HG03025 (cell line): ENCODE measurements at regions not wholly inside any gene's neighbourhood (a gene's known extent, or its start where the extent isn't known, plus 50 kb on each side); places are given as distances from the start of the nearest gene placed in this dataset.

ENCODE experiments used
- ATAC-seq: cut with Tn5 transposase; IDR thresholded peaks from one replicate; pipeline ENCODE4 v1.9.1; 2021; ENCODE audit warnings: mild to moderate bottlenecking, moderate library complexity; ENCODE audit not compliant: unreplicated experiment, low FRiP score

DNA sequence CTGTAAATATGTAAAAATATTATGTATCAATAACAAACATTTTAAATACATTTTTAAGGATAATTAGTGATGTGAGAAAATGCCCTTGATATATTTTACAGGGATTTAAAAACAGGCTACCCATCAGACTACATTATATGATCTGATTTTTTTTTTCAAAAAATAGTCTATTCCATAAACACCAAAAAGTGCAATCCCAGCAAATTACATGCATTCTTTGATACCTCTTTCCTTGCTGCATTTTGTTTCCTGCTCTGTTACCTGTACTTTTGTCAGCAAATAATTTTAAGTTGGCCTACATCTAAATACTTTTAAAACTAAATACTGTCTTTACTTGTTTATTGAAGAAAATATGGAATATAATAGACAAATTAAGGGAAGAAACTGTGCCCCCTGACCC is 306.2 kb upstream of the ARID1B start:
- no peak for ATAC-seq

GRCh38 chr6:156464100-156464878 is 312.9 kb upstream of the ARID1B start:
- peak; percentile 95 for ATAC-seq

- ATAC-seq = no peak
Observed at GRCh38 chr6:156461647-156462046, 315.5 kb upstream of the ARID1B start.

GRCh38 chr6:156457601-156458000 is 319.6 kb upstream of the ARID1B start:
- ATAC-seq = no peak

DNA sequence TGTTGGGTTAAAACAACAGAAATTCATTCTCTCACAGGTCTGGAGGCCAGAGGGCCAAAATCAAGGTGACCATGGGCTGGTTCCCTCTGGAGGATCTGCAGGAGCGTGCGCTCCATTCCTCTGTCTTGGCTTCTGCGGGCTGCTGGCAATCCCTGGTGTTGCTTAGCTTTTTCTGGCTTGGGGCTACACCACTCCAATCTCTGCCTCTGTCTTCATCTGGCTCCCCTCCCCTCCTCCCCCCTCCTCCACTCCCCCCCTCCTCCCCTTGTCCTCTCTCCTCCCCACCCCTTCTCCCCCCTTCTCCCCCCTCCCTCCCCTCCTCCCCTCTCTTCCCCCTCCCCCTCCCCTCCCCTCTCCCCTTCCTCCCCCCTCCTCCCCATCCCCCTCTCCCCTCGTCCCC is 321.3 kb upstream of the ARID1B start:
- ATAC-seq = no peak

DNA sequence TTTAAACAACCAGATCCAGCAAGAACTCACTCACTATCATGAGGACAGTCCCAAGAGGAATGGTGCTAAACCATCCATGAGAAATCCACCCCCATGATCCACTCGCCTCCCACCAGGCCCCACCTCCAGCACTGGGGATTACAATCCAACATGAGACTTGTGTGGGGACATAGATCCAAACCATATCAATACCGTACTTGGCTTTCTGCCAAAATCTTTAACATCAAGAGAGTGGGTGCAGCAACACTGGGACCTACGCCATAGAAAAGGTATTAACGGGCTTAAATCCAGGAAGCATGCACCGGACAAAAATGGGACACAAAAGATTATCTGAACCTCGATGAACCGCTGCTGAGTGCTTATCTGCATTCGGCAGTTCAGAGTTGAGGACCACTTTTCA is 322.3 kb upstream of the ARID1B start:
- ATAC-seq = no peak

- ATAC-seq = no peak
Observed at GRCh38 chr6:156451726-156452125, 325.5 kb upstream of the ARID1B start.

DNA sequence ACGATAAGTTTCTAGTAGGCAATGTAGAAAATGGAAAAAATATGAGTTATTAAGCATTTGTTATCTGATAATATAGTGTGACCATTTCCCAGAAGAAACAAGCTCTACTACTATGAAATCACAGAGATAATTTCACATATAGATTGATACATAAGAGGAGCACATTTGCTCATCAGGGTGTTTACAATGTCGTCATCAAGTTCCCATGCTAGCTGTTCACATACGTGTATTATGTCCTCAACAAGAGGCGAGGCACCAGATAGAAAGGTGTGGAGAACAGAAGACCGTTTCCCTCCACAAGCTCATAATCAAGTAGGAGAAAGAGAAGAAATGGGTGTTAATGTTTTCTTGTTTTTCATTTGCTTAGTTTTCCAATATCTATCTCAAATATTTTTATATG is 326.1 kb upstream of the ARID1B start:
- ATAC-seq = no peak

GRCh38 chr6:156450421-156450820 is 326.8 kb upstream of the ARID1B start:
- ATAC-seq = no peak

- ATAC-seq = no peak
Observed at GRCh38 chr6:156449569-156449968, 327.6 kb upstream of the ARID1B start.

DNA sequence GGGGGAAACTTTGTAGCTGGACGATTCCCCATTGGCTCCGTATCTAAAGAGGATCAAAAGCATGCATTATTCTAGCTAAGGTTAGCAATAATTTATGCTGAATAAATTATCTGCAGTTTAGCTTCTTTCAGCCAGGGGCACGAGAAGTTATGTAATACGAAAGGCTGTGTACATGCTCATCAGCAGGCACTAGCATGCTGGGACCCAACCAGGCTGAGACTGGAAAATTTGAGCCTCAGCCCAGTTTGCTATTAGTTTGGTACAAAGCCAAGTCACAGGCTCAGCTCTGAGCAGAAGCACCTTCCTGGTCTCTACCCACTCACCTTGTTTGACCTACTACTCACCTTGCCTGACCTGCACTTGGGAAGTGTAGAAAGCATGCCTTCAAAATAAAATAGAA is 328.1 kb upstream of the ARID1B start:
- no peak for ATAC-seq

- no peak for ATAC-seq
Observed at GRCh38 chr6:156448579-156448978, 328.6 kb upstream of the ARID1B start.

DNA sequence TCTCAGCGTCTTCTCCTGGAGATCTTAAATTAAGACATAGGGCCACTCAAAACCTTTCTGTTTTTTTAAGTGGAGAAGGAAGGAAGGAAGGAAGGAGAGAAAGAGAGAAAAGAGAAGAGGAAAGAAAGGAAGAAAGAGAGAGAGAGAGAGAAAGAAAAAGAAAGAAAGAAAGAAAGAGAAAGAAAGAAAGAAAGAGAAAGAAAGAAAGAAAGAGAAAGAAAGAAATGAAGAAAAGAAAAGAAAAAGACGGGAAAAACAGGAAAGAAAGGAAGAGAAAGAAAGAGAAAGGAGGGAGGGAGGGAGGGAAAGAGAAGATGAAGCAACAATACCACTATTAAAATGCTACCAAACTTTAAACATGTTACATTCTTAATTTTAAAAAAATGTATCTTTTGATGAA is 336.5 kb upstream of the ARID1B start:
- no peak for ATAC-seq

- no peak for ATAC-seq
Observed at GRCh38 chr6:156438350-156438923, 338.7 kb upstream of the ARID1B start.

DNA sequence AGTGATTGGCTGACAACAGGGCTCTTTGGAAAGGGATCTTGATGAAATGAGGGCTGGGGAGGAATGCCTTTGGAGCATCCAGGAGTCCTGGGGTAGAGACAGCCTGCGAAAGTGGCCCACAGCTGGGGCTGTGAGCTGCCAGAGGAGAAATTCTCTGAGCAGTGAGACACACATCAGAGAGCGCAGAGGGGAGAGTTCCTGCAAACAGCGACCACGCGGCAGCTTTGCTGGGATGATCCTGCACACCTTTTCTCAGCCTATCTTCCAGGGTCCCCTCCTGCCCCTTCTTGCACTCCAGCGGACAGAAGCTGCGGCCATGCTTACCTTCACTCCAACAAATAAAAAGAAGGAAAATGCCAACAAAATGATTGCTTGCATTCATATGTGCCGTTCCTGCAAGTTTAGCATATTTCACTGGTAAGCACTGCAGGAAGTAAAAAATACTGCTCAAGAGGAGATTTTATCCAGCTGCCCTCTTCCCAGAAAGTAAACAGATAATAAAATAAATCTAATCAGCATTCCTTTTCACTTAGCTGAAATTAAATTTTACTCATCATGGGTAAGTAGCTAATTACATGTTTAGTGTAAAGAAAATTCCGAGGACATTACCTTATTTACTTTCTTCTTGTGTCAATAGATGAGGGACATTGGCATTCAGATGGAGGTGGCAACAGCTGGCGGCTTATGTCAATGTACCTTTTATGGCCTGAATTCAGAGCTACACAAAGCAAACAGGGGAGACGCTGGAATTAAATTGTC is 339.9 kb upstream of the ARID1B start:
- no peak for ATAC-seq

DNA sequence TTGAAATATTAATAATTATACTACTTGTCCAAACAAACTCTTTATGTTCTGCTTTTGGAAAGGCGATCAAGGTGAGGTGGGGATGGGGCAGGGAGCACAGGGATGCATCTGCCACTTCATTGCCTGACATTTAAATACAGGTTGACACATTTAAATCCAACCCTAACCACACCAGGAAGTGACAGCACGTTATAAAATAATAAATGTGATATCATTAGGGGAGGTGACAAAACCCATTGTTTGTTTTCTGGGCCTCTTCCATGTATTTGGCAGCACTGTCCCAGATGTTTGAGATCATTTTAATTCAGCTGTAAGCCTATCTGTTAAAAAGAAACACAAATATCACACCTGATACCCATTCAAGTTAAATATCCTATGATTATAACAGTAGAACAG is 342.4 kb upstream of the ARID1B start:
- no peak for ATAC-seq

DNA sequence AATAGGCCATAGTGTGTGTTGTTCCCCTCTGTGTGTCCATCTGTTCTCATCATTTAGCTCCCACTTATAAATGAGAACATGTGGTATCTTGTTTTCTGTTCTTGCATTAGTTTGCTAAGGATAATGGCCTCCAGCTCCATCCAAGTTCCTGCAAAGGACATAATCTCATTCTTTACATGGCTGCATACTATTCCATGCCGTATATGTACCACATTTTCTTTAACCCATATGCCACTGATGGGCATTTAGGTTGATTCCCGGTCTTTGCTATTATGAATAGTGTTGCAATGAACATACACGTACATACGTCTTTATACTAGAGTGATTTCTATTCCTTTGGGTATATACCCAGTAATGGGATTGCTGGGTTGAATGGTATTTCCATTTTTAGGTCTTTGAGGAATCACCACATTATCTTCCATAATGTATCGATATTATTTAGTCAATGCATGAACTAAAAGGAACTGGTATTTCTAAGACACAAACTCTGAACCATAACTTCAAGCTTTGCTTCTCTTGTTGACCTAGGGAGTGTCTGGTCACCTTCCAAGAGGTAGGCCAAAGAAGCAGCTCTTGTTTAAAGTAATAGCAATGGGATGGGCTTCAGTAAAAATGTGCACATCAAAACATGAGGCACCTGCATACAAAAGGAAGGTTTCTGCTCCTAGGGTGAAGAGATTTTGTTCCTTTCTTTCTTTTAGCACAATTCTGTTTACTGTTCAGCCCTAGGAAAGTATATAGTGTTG is 343.0 kb upstream of the ARID1B start:
- no peak for ATAC-seq

GRCh38 chr6:156432543-156432942 is 344.6 kb upstream of the ARID1B start:
- no peak for ATAC-seq

- ATAC-seq = no peak
Observed at GRCh38 chr6:156430386-156430785, 346.8 kb upstream of the ARID1B start.

- ATAC-seq = no peak
Observed at GRCh38 chr6:156427345-156427744, 349.8 kb upstream of the ARID1B start.
